MM.1S (cell line): ENCODE measurements at regions not wholly inside any gene's neighbourhood (a gene's known extent, or its start where the extent isn't known, plus 50 kb on each side); places are given as distances from the start of the nearest gene placed in this dataset.
"Not testable (repeated sequence)": the region's sequence is repeated elsewhere in the genome, so short reads cannot be mapped to it uniquely, and the experiment has no call there.

Source experiments
- DNase-seq: peaks from one replicate; pipeline ENCODE4 v3.0.0-alpha.2; 2015
- H2AFZ ChIP-seq: fragments of 300-600 bp; sonication (generic); 2 replicates; pipeline ENCODE4 v1.6.0; 2016; ENCODE audit warnings: antibody characterized with exemption, low read length
- H3F3A ChIP-seq: fragments of 300-600 bp; sonication (generic); 2 replicates; pipeline ENCODE4 v1.6.1; 2016; ENCODE audit warnings: mild to moderate bottlenecking, antibody characterized with exemption, low read length, moderate library complexity, mixed read lengths; ENCODE audit not compliant: insufficient read depth
- H3K27ac ChIP-seq: fragments of 300-600 bp; sonication (generic); 2 replicates; pipeline ENCODE4 v1.5.1; 2016; ENCODE audit warnings: mild to moderate bottlenecking, low read length
- H3K27me3 ChIP-seq: fragments of 300-600 bp; sonication (generic); replicated peaks from 2 replicates; pipeline ENCODE4 v1.6.0; 2016; ENCODE audit warnings: low read length; ENCODE audit not compliant: insufficient read depth
- H3K36me3 ChIP-seq: fragments of 300-600 bp; sonication (generic); replicated peaks from 2 replicates; pipeline ENCODE4 v1.6.1; 2016; ENCODE audit warnings: mild to moderate bottlenecking, low read length, mixed read lengths; ENCODE audit not compliant: insufficient read depth
- H3K4me1 ChIP-seq: fragments of 300-600 bp; sonication (generic); 2 replicates; pipeline ENCODE4 v1.6.1; 2016; ENCODE audit warnings: low read length, mixed read lengths
- H3K4me2 ChIP-seq: fragments of 300-600 bp; sonication (generic); 2 replicates; pipeline ENCODE4 v1.6.0; 2016; ENCODE audit warnings: low read depth, low read length
- H3K4me3 ChIP-seq: fragments of 300-600 bp; sonication (generic); 2 replicates; pipeline ENCODE4 v1.5.1; 2016; ENCODE audit warnings: low read length, mixed read lengths
- H3K79me2 ChIP-seq: fragments of 300-600 bp; sonication (generic); 2 replicates; pipeline ENCODE4 v1.6.1; 2016; ENCODE audit warnings: mixed run types, low read length, mixed read lengths
- H3K9ac ChIP-seq: fragments of 300-600 bp; sonication (generic); 2 replicates; pipeline ENCODE4 v1.6.1; 2016; ENCODE audit warnings: low read length, mixed read lengths
- H3K9me2 ChIP-seq: fragments of 300-600 bp; sonication (generic); replicated peaks from 2 replicates; pipeline ENCODE4 v1.6.1; 2016; ENCODE audit warnings: mild to moderate bottlenecking, low read length, mixed read lengths; ENCODE audit not compliant: insufficient read depth
- H3K9me3 ChIP-seq: fragments of 300-600 bp; sonication (generic); replicated peaks from 2 replicates; pipeline ENCODE4 v1.6.1; 2016; ENCODE audit warnings: mild to moderate bottlenecking, low read length, mixed read lengths; ENCODE audit not compliant: insufficient read depth
- H4K20me1 ChIP-seq: fragments of 300-600 bp; sonication (generic); 2 replicates; pipeline ENCODE4 v1.6.1; 2016; ENCODE audit warnings: mild to moderate bottlenecking, low read length, moderate library complexity, mixed read lengths; ENCODE audit not compliant: insufficient read depth
- EZH2 ChIP-seq: fragments of 300-600 bp; sonication (generic); optimal IDR thresholded peaks from 2 replicates; pipeline ENCODE3; 2017; ENCODE audit warnings: low read depth, mild to moderate bottlenecking, antibody characterized with exemption, low read length, mixed read lengths
- EZH2phosphoT487 ChIP-seq: fragments of 300-600 bp; sonication (generic); IDR thresholded peaks from 2 replicates; pipeline ENCODE4 v1.6.1; 2018; ENCODE audit warnings: antibody characterized with exemption, low read length
- TF ChIP-seq, protein P1 (sequence below): fragments of 300-600 bp; sonication (generic); IDR thresholded peaks from 2 replicates; pipeline ENCODE4 v1.5.1; 2016; ENCODE audit warnings: antibody characterized with exemption, low read length, mixed read lengths

GRCh38 chr10:22150842-22151241 lies 67.0 kb downstream of the EBLN1 start:
- no peak overlapping the region for H3K4me2 ChIP-seq
- no peaks in the 10 kb centered on the region for H3F3A ChIP-seq
- H3K27ac ChIP-seq: no peak overlapping the region
- H4K20me1 ChIP-seq: no peaks in the 10 kb centered on the region
- no peaks in the 10 kb centered on the region for H3K9me2 ChIP-seq
- H3K9ac ChIP-seq: no peak overlapping the region
- no peaks in the 10 kb centered on the region for H3K9me3 ChIP-seq
- no peak overlapping the region for H2AFZ ChIP-seq
- H3K4me1 ChIP-seq: no peaks in the 10 kb centered on the region
- TF ChIP-seq EZH2 (no peak), EZH2phosphoT487 (no peak)
- TF ChIP-seq, protein P1, sequence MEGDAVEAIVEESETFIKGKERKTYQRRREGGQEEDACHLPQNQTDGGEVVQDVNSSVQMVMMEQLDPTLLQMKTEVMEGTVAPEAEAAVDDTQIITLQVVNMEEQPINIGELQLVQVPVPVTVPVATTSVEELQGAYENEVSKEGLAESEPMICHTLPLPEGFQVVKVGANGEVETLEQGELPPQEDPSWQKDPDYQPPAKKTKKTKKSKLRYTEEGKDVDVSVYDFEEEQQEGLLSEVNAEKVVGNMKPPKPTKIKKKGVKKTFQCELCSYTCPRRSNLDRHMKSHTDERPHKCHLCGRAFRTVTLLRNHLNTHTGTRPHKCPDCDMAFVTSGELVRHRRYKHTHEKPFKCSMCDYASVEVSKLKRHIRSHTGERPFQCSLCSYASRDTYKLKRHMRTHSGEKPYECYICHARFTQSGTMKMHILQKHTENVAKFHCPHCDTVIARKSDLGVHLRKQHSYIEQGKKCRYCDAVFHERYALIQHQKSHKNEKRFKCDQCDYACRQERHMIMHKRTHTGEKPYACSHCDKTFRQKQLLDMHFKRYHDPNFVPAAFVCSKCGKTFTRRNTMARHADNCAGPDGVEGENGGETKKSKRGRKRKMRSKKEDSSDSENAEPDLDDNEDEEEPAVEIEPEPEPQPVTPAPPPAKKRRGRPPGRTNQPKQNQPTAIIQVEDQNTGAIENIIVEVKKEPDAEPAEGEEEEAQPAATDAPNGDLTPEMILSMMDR: no peak
- H3K4me3 ChIP-seq: no peak overlapping the region
- H3K79me2 ChIP-seq: no peaks in the 10 kb centered on the region
- no peaks in the 10 kb centered on the region for H3K27me3 ChIP-seq
- no peaks in the 10 kb centered on the region for H3K36me3 ChIP-seq
- DNase-seq: no peak

DNA sequence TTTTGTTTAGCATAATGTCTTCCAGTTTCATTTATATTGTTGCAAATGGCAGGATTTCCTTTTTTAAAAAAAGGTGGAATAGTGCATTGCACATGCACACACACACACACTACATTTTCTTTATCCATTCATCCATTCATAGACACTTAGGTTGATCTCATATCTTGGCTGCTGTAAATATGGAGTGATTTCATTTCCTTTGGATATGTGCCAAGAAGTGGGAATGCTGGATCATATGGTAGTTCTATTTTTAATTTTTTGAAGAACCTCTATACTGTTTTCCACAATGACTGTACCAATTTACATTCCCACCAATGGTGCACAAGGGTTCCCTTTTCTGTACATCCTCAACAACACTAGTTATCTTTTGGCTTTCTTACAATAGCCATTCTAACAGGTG lies 68.9 kb downstream of the EBLN1 start:
- Histone ChIP-seq H3K4me3 (no peak overlapping the region), H3K9ac (no peak overlapping the region)
- no peak for DNase-seq

GRCh38 chr10:22145873-22146272 lies 71.9 kb downstream of the EBLN1 start:
- H3K27me3 ChIP-seq, H2AFZ ChIP-seq, H3K4me2 ChIP-seq, H3K36me3 ChIP-seq, H3K4me1 ChIP-seq, H3F3A ChIP-seq, H4K20me1 ChIP-seq, H3K9me3 ChIP-seq, H3K27ac ChIP-seq, H3K79me2 ChIP-seq, H3K9ac ChIP-seq, DNase-seq, H3K4me3 ChIP-seq, H3K9me2 ChIP-seq: not testable (repeated sequence)

More for the DNA sequence above, 68.9 kb downstream of the EBLN1 start:
- Histone ChIP-seq H4K20me1 (no peaks in the 10 kb centered on the region), H3K4me2 (no peak overlapping the region), H3K9me3 (no peaks in the 10 kb centered on the region), H3K27ac (no peak overlapping the region), H3K36me3 (no peaks in the 10 kb centered on the region), H3K27me3 (no peaks in the 10 kb centered on the region), H3K4me1 (no peaks in the 10 kb centered on the region), H3K9me2 (no peaks in the 10 kb centered on the region), H3F3A (no peaks in the 10 kb centered on the region), H2AFZ (no peak overlapping the region), H3K79me2 (no peaks in the 10 kb centered on the region)
- no peak for TF ChIP-seq EZH2
- no peak for TF ChIP-seq EZH2phosphoT487
- TF ChIP-seq, protein P1: no peak

- Histone ChIP-seq H3K9ac (no peak overlapping the region), H3K4me2 (no peak overlapping the region), H4K20me1 (no peaks in the 10 kb centered on the region), H2AFZ (no peak overlapping the region), H3K9me2 (no peaks in the 10 kb centered on the region), H3K4me1 (no peaks in the 10 kb centered on the region), H3K27me3 (no peaks in the 10 kb centered on the region), H3K79me2 (no peaks in the 10 kb centered on the region), H3K27ac (no peak overlapping the region), H3K36me3 (no peaks in the 10 kb centered on the region), H3F3A (no peaks in the 10 kb centered on the region), H3K4me3 (no peak overlapping the region), H3K9me3 (no peaks in the 10 kb centered on the region)
- DNase-seq: no peak
- TF ChIP-seq, protein P1: no peak
- TF ChIP-seq EZH2: no peak
- no peak for TF ChIP-seq EZH2phosphoT487
These were observed 80.3 kb downstream of the EBLN1 start for GRCh38 chr10:22137542-22137941.
